VCaP (cell line): ENCODE measurements at regions not wholly inside any gene's neighbourhood (a gene's known extent, or its start where the extent isn't known, plus 50 kb on each side); places are given as distances from the start of the nearest gene placed in this dataset.
A peak's percentile ranks its signal among the peaks of the same experiment; 100 is the strongest.

Experiments used
- H3K27ac ChIP-seq: fragments of 450-650 bp; 2 replicates; pipeline ENCODE4 v1.5.1; 2017
- CTCF ChIP-seq: fragments of 450-650 bp; conservative IDR thresholded peaks from 2 replicates; pipeline ENCODE4 v1.5.1; 2017; ENCODE audit warnings: mild to moderate bottlenecking, moderate library complexity

- no peak for TF ChIP-seq CTCF
- H3K27ac ChIP-seq = peak overlapping the region; percentile 78; the same call in 1 of the 2 replicates
Observed at GRCh38 chr2:120482334-120482733, 136.4 kb downstream of the INHBB start.

GRCh38 chr2:120483355-120483754 lies 137.4 kb downstream of the INHBB start:
- TF ChIP-seq CTCF = no peak
- no peak overlapping the region for H3K27ac ChIP-seq

- no peak overlapping the region for H3K27ac ChIP-seq
- TF ChIP-seq CTCF = no peak
Observed at GRCh38 chr2:120485096-120485495, 139.2 kb downstream of the INHBB start.

DNA sequence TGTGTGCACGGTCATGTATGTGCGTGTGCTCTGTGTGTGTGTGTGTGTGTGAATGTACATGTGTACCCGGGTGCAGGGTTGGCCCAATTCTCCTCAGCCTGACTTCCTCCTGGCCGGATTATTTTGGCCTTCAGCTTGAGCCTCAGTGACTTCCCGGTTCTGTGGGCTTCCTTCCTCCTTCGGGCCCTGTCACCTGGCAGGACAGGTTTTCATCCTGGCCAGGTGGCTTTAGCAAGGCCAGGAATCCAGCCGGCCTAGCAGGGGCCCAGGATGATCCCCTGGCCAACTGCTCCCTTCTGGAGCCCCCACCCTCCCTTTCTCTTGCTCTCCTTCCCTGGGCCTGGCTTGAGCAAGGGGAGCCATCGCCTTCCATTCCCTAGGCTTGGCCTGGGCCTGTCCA lies 140.5 kb downstream of the INHBB start:
- H3K27ac ChIP-seq = peak overlapping the region; percentile 35
- TF ChIP-seq CTCF = no peak

- peak overlapping the region; percentile 35; the same call in 1 of the 2 replicates for H3K27ac ChIP-seq
- no peak for TF ChIP-seq CTCF
Observed at GRCh38 chr2:120486946-120487345, 141.0 kb downstream of the INHBB start.

- H3K27ac ChIP-seq = no peak overlapping the region
- TF ChIP-seq CTCF = no peak
Observed at GRCh38 chr2:120488531-120488930, 142.6 kb downstream of the INHBB start.

DNA sequence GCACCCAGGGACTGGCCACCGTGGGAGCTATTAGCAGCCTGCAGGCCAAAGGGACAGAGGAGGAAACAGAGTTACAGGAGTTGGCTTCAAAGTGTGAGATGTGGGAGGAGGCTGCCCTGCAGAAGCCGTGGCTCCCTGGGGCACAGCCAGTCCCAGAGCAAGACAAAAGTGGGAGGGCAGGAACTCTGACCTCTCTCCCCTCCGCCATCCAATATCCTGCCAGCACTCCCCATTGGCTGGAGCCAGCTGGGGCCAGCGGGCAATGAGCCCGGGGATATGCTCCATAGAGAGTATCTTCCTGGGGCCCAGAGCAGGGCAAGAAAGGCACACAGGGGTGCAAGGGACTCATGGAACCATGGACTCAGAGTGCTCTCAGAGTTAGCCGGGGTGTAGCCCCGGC lies 143.1 kb downstream of the INHBB start:
- no peak overlapping the region for H3K27ac ChIP-seq
- TF ChIP-seq CTCF = no peak
